Body of pancreas (tissue), 4 donors: ENCODE measurements at regions not wholly inside any gene's neighbourhood (a gene's known extent, or its start where the extent isn't known, plus 50 kb on each side); places are given as distances from the start of the nearest gene placed in this dataset.

Experiments
- ATAC-seq: fragments of 150-250 bp; one replicate; pipeline ENCODE4 v1.9.1; 2016
- DNase-seq, 4 donors: peaks; one replicate each; pipeline ENCODE4 v3.0.0-alpha.2; 2019
- H3K27ac ChIP-seq, 4 donors: fragments of 200-600 bp; sonication (generic); 1 replicate in 3 of 4; 2 replicates in 1 of 4; pipeline versions ENCODE4 v1.5.1 to v1.6.1; 2016 to 2019; ENCODE audit warnings: mild to moderate bottlenecking in 1 of 4, mixed read lengths in 1 of 4, moderate library complexity in 1 of 4
- H3K27me3 ChIP-seq, 2 donors: fragments of 200-600 bp; sonication (generic); one replicate each; pipeline ENCODE4 v1.6.0; 2016; ENCODE audit warnings: mild to moderate bottlenecking in 1 of 2
- H3K36me3 ChIP-seq, 2 donors: fragments of 200-600 bp; sonication (generic); replicated peaks in 1 of 2; 2 replicates each; pipeline ENCODE4 v1.5.1; 2016; ENCODE audit warnings: low read depth in 2 of 2; ENCODE audit not compliant: insufficient read depth in 1 of 2
- H3K4me1 ChIP-seq: fragments of 200-600 bp; sonication (generic); one replicate; pipeline ENCODE4 v1.6.0; 2016
- H3K4me3 ChIP-seq, 2 donors: fragments of 200-600 bp; sonication (generic); 1 replicate in 1 of 2; 2 replicates in 1 of 2; pipeline ENCODE4 v1.5.1; 2016 to 2019
- H3K9me3 ChIP-seq, 3 donors: fragments of 200-600 bp; sonication (generic); 1 replicate in 2 of 3; 2 replicates in 1 of 3; pipeline ENCODE4 v1.5.1; 2016
- CTCF ChIP-seq, 7 experiments: fragments of 450-650 bp in 4 of 7; fragments of 200-600 bp in 3 of 7; sonication (generic) in 3 of 7; IDR thresholded peaks; one replicate each; pipeline ENCODE4 v1.5.1; 2016 to 2019; ENCODE audit warnings: antibody characterized with exemption in 7 of 7
- POLR2A ChIP-seq, 3 donors: fragments of 450-650 bp; IDR thresholded peaks; one replicate each; pipeline ENCODE4 v1.6.1; 2016; ENCODE audit warnings: antibody characterized with exemption in 3 of 3, mild to moderate bottlenecking in 2 of 3
- WGBS, 2 donors: methylation state at CpG; one replicate each; pipeline ENCODE4 v1.1.5; 2017; 5-methylcytosine and 5-hydroxymethylcytosine counted together
- intact Hi-C: fragments of 100-400 bp; cut with DNase I; formaldehyde crosslinking; loops from one replicate; pipeline ENCODE4 v1.15.1; 2023

- Histone ChIP-seq H3K27me3 (no peaks in the 10 kb centered on the region), H3K4me1 (peaks cover 22% of the 10 kb centered on the region), H3K27ac (no peak overlapping the region), H3K9me3 (no peaks in the 10 kb centered on the region), H3K36me3 (no peaks in the 10 kb centered on the region), H3K4me3 (no peak overlapping the region)
- DNase-seq (no peak), ATAC-seq (no peak)
- intact Hi-C loops = no loop called here
- TF ChIP-seq POLR2A (IDR thresholded peaks at IDR 0.05) (no peak), CTCF (IDR thresholded peaks at IDR 0.05) (no peak)
- WGBS, 2 donors = 20 to 42% methylated on average over 2 of the region's 2 CpGs
These were observed 173.0 kb downstream of the EMP1 start for GRCh38 chr12:13369474-13370056.

GRCh38 chr12:13368971-13369370 is 172.4 kb downstream of the EMP1 start:
- intact Hi-C loops = no loop called here
- H3K4me1 ChIP-seq = peaks cover 22% of the 10 kb centered on the region
- TF ChIP-seq CTCF (IDR thresholded peaks at IDR 0.05) (no peak), POLR2A (IDR thresholded peaks at IDR 0.05) (no peak)
- no peak for DNase-seq
- no peaks in the 10 kb centered on the region for H3K36me3 ChIP-seq
- 83 to 95% methylated on average over 1 to 2 of the region's 2 CpGs for whole genome bisulfite sequencing, 2 donors
- H3K9me3 ChIP-seq = no peaks in the 10 kb centered on the region
- H3K27ac ChIP-seq = no peak overlapping the region
- no peak for ATAC-seq
- no peaks in the 10 kb centered on the region for H3K27me3 ChIP-seq
- no peak overlapping the region for H3K4me3 ChIP-seq

- no peak for ATAC-seq
- Histone ChIP-seq H3K4me1 (peaks cover 22% of the 10 kb centered on the region), H3K27me3 (no peaks in the 10 kb centered on the region), H3K9me3 (no peaks in the 10 kb centered on the region), H3K4me3 (no peak overlapping the region), H3K36me3 (no peaks in the 10 kb centered on the region), H3K27ac (no peak overlapping the region)
- intact Hi-C loops = no loop called here
- DNase-seq = no peak
- WGBS, 2 donors = 87 to 89% methylated on average over 1 of the region's 1 CpG
- TF ChIP-seq POLR2A (IDR thresholded peaks at IDR 0.05) (no peak), CTCF (IDR thresholded peaks at IDR 0.05) (no peak)
These were observed 171.9 kb downstream of the EMP1 start for GRCh38 chr12:13368431-13368830.

- Histone ChIP-seq H3K4me3 (no peak overlapping the region), H3K27me3 (no peaks in the 10 kb centered on the region), H3K9me3 (no peaks in the 10 kb centered on the region), H3K36me3 (no peaks in the 10 kb centered on the region), H3K4me1 (peaks cover 22% of the 10 kb centered on the region), H3K27ac (no peak overlapping the region)
- WGBS, 2 donors = 93 to 95% methylated on average over 11 of the region's 11 CpGs
- intact Hi-C loops = no loop called here
- TF ChIP-seq POLR2A (IDR thresholded peaks at IDR 0.05) (no peak), CTCF (IDR thresholded peaks at IDR 0.05) (no peak)
- ATAC-seq (no peak), DNase-seq (no peak)
These were observed 171.4 kb downstream of the EMP1 start for GRCh38 chr12:13367973-13368372.

GRCh38 chr12:13365748-13366366 is 169.3 kb downstream of the EMP1 start:
- no peaks in the 10 kb centered on the region for H3K36me3 ChIP-seq
- WGBS, 2 donors = 93 to 94% methylated on average over 14 to 16 of the region's 16 CpGs
- DNase-seq (no peak), ATAC-seq (no peak)
- no peak overlapping the region for H3K4me3 ChIP-seq
- intact Hi-C loops = no loop called here
- H3K9me3 ChIP-seq = no peaks in the 10 kb centered on the region
- no peak for TF ChIP-seq CTCF (IDR thresholded peaks at IDR 0.05)
- no peak for TF ChIP-seq POLR2A (IDR thresholded peaks at IDR 0.05)
- no peak overlapping the region for H3K27ac ChIP-seq
- peaks cover 17% of the 10 kb centered on the region for H3K4me1 ChIP-seq
- no peaks in the 10 kb centered on the region for H3K27me3 ChIP-seq
